ENCODE measurements at regions not wholly inside any gene's neighbourhood (a gene's known extent, or its start where the extent isn't known, plus 50 kb on each side); places are given as distances from the start of the nearest gene placed in this dataset.

DNA sequence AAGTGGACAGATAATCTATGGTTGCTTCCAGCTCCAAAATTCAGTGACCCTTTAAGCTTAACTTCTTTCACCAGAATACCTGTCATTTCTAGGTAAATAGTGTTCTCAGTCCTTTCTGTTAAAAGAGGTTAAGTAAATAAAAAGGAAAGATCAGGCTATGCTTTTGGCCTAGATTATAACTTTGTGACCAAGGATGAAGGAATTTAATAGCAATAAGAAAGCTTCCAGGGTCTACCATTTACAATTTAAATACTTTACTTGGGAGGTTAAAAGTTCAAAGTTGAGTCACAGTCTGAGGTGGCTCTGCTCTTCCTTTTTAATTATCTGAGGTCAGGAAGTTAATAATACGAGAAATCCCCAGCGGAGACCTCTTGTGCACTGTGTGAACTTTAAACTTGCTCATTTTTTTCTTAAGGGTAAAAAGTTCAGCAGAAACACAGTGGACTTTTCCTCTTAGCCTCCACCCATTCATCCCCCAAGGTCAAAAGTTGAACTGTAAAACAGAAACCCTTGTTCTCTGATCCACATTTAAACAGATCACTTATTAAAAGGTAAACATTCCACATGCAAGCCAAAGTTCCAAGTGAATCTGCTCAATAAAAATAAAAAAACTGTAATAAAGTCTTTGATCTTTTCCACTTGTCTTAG, 187.1 kb downstream of the NRIP1 start:
- CTCF ChIA-PET (ENCODE audit: partially characterized antibody) = no interaction called here
- H3K27ac Mint-ChIP-seq = no peak overlapping the region
- no peaks in the 10 kb centered on the region for H3K9me3 Mint-ChIP-seq
- peaks cover 1 to 2% of the 10 kb centered on the region in 2 donors for H3K27me3 Mint-ChIP-seq
- H3K4me3 Mint-ChIP-seq = no peak overlapping the region
- no peak for DNase-seq
- Histone ChIP-seq H3K9me3 (ENCODE audit: control insufficient read depth in 1 of 2, low read length in 2 of 2) (no peaks in the 10 kb centered on the region), H3K27ac (ENCODE audit: low read depth, low read length) (no peak overlapping the region), H3K36me3 (ENCODE audit: insufficient read depth, low read length) (no peaks in the 10 kb centered on the region), H3K4me3 (ENCODE audit: low read length in 2 of 2) (no peak overlapping the region), H3K4me1 (ENCODE audit: insufficient read depth, low read length) (no peaks in the 10 kb centered on the region), H3K27me3 (ENCODE audit: insufficient read depth, low read length) (no peaks in the 10 kb centered on the region)
- POLR2A ChIA-PET (ENCODE audit: partially characterized antibody) = no interaction called here
- intact Hi-C loops (cut with micrococcal nuclease) = no loop called here
- peaks cover 0 to 9% (median 4%) of the 10 kb centered on the region in 4 donors for H3K4me1 Mint-ChIP-seq
- H3K36me3 Mint-ChIP-seq = no peaks in the 10 kb centered on the region

GRCh38 chr21:14876524-14876840, 188.3 kb downstream of the NRIP1 start:
- Mint-ChIP-seq H3K4me3 (no peak overlapping the region), H3K27ac (peak overlapping the region in 1 of 7 donors; percentile 37), H3K27me3 (peaks cover 0 to 2% of the 10 kb centered on the region in 2 donors), H3K4me1 (peaks cover 0 to 9% (median 4%) of the 10 kb centered on the region in 4 donors), H3K36me3 (no peaks in the 10 kb centered on the region), H3K9me3 (no peaks in the 10 kb centered on the region)
- no peaks in the 10 kb centered on the region for H3K4me1 ChIP-seq (ENCODE audit: insufficient read depth, low read length)
- H3K4me3 ChIP-seq (ENCODE audit: low read length in 2 of 2) = no peak overlapping the region
- POLR2A ChIA-PET (ENCODE audit: partially characterized antibody) = no interaction called here
- no peak overlapping the region for H3K27ac ChIP-seq (ENCODE audit: low read depth, low read length)
- no peaks in the 10 kb centered on the region for H3K27me3 ChIP-seq (ENCODE audit: insufficient read depth, low read length)
- H3K9me3 ChIP-seq (ENCODE audit: control insufficient read depth in 1 of 2, low read length in 2 of 2) = no peaks in the 10 kb centered on the region
- CTCF ChIA-PET (ENCODE audit: partially characterized antibody) = no interaction called here
- H3K36me3 ChIP-seq (ENCODE audit: insufficient read depth, low read length) = no peaks in the 10 kb centered on the region
- DNase-seq = no peak
- intact Hi-C loops (cut with micrococcal nuclease) = no loop called here

DNA sequence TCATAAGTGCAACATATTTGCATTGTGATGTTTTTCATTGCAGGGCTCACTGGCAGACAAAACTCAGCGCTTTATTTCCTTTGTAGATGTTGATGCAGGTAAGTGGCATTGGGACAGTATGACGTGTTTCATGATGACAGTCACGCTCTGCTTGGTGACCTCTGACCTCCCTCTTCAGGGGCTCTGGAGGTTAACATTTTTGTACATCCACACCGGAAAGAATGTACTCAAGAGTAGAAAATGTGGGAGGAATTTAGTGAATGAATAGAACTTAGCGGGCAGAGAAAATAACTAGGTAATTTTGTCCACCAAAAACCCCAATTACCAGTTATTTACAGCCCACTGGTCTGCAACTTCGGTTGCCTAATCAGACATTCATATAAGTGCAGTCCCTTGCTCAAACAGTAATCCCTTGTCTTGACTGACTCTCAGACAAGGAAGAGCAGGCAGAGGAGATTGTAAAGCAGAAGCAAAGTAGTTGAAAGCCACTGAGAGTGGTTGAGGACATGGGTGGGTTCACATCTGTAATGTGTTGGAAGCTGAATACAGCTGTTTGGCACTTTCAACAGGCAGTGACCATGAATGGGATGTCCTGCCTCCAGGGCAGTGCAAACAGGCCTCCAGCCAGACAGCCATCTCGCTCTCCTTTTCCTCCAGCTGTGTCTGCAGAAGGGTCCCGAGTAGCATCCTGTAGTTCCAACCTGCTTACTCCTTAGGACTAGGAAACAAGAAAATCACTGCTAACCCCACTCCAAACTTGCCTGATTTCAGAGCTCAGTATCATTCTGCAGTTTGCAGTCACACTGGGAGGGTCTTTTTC, 188.9 kb downstream of the NRIP1 start:
- H3K27me3 ChIP-seq (ENCODE audit: insufficient read depth, low read length) = no peaks in the 10 kb centered on the region
- no peaks in the 10 kb centered on the region for H3K4me1 ChIP-seq (ENCODE audit: insufficient read depth, low read length)
- peaks cover 0 to 9% (median 4%) of the 10 kb centered on the region in 4 donors for H3K4me1 Mint-ChIP-seq
- POLR2A ChIA-PET (ENCODE audit: partially characterized antibody) = no interaction called here
- no peak overlapping the region for H3K27ac Mint-ChIP-seq
- CTCF ChIA-PET (ENCODE audit: partially characterized antibody) = no interaction called here
- H3K27me3 Mint-ChIP-seq = peaks cover 0 to 2% of the 10 kb centered on the region in 2 donors
- no peak for DNase-seq
- no peaks in the 10 kb centered on the region for H3K9me3 Mint-ChIP-seq
- no peak overlapping the region for H3K4me3 ChIP-seq (ENCODE audit: low read length in 2 of 2)
- H3K27ac ChIP-seq (ENCODE audit: low read depth, low read length) = no peak overlapping the region
- intact Hi-C loops (cut with micrococcal nuclease) = no loop called here
- H3K36me3 Mint-ChIP-seq = no peaks in the 10 kb centered on the region
- H3K36me3 ChIP-seq (ENCODE audit: insufficient read depth, low read length) = no peaks in the 10 kb centered on the region
- no peak overlapping the region for H3K4me3 Mint-ChIP-seq
- no peaks in the 10 kb centered on the region for H3K9me3 ChIP-seq (ENCODE audit: control insufficient read depth in 1 of 2, low read length in 2 of 2)

DNA sequence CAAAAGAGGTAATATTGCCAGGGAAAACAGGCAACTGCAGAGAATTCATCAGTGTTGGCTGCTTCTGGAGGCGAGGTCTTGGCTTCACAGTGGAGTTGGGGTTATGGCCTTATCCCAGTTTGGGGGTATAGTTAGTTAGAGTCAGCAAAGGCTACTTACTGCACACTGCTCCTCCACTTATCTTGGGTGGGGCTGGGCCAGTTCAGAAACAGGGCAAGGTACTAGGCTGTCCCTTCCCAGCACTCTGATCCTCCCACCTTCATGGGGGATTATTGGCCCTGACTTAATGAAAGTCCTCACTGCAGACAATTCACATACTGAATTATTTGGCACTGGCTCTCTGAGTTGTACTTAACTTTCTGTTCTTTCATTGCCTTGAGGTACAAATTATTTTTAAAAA, 189.6 kb downstream of the NRIP1 start:
- Histone ChIP-seq H3K9me3 (ENCODE audit: control insufficient read depth in 1 of 2, low read length in 2 of 2) (no peaks in the 10 kb centered on the region), H3K4me3 (ENCODE audit: low read length in 2 of 2) (no peak overlapping the region), H3K36me3 (ENCODE audit: insufficient read depth, low read length) (no peaks in the 10 kb centered on the region), H3K27me3 (ENCODE audit: insufficient read depth, low read length) (no peaks in the 10 kb centered on the region), H3K4me1 (ENCODE audit: insufficient read depth, low read length) (no peaks in the 10 kb centered on the region), H3K27ac (ENCODE audit: low read depth, low read length) (no peak overlapping the region)
- ChIA-PET CTCF (ENCODE audit: partially characterized antibody) (no interaction called here), POLR2A (ENCODE audit: partially characterized antibody) (no interaction called here)
- Mint-ChIP-seq H3K9me3 (no peaks in the 10 kb centered on the region), H3K4me3 (no peak overlapping the region), H3K4me1 (peaks cover 0 to 9% (median 4%) of the 10 kb centered on the region in 4 donors), H3K27me3 (peaks cover 0 to 2% of the 10 kb centered on the region in 2 donors), H3K27ac (no peak overlapping the region), H3K36me3 (no peaks in the 10 kb centered on the region)
- intact Hi-C loops (cut with micrococcal nuclease) = no loop called here
- DNase-seq = no peak

DNA sequence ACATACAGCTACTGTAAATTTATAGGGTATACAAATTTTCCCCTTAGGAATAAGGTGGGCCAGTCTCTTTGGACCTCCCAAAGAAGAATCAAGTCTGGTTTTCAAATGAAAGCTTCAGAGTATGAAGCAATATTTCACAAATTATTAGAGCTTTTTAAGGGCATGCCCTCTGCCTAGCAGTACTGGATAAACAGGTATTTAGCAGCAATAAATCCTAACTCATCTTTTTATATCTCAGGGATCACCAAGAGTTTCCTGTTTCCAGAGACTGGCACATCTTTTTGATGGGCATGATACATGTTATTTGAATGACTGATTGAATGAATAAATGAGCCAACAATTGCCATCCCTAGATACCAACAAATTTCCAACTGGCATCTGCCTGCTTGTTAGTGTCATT, 190.4 kb downstream of the NRIP1 start:
- Histone ChIP-seq H3K27ac (ENCODE audit: low read depth, low read length) (no peak overlapping the region), H3K4me1 (ENCODE audit: insufficient read depth, low read length) (no peaks in the 10 kb centered on the region), H3K27me3 (ENCODE audit: insufficient read depth, low read length) (no peaks in the 10 kb centered on the region), H3K9me3 (ENCODE audit: control insufficient read depth in 1 of 2, low read length in 2 of 2) (no peaks in the 10 kb centered on the region), H3K4me3 (ENCODE audit: low read length in 2 of 2) (no peak overlapping the region), H3K36me3 (ENCODE audit: insufficient read depth, low read length) (no peaks in the 10 kb centered on the region)
- ChIA-PET CTCF (ENCODE audit: partially characterized antibody) (no interaction called here), POLR2A (ENCODE audit: partially characterized antibody) (no interaction called here)
- Mint-ChIP-seq H3K27ac (no peak overlapping the region), H3K36me3 (no peaks in the 10 kb centered on the region), H3K27me3 (peaks cover 0 to 2% of the 10 kb centered on the region in 2 donors), H3K9me3 (no peaks in the 10 kb centered on the region), H3K4me3 (no peak overlapping the region), H3K4me1 (peaks cover 0 to 8% (median 3%) of the 10 kb centered on the region in 4 donors)
- no peak for DNase-seq
- intact Hi-C loops (cut with micrococcal nuclease) = no loop called here

DNA sequence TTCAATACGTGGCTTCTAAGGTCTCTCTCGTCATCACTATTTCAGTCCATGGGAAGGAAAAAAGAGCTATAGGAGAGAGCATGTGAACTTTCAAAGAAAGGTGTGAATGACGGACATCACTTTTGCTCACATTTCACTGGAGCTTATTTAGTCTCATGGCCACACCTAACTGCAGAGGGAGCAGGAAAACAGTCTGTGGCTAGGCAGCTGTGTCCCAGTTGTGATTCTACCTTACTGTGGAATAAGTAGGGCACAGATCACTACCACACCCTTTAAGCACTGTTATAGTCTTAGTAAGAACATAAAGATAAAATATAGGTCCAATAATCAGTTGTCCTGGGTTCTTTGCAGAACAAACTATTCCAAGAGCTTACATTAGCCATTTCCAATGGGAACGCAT, 192.9 kb downstream of the NRIP1 start:
- no peaks in the 10 kb centered on the region for H3K9me3 ChIP-seq (ENCODE audit: control insufficient read depth in 1 of 2, low read length in 2 of 2)
- ChIA-PET POLR2A (ENCODE audit: partially characterized antibody) (no interaction called here), CTCF (ENCODE audit: partially characterized antibody) (no interaction called here)
- no peak overlapping the region for H3K27ac Mint-ChIP-seq
- H3K9me3 Mint-ChIP-seq = no peaks in the 10 kb centered on the region
- H3K4me1 Mint-ChIP-seq = no peaks in the 10 kb centered on the region
- no peaks in the 10 kb centered on the region for H3K27me3 ChIP-seq (ENCODE audit: insufficient read depth, low read length)
- peaks cover 0 to 2% of the 10 kb centered on the region in 2 donors for H3K27me3 Mint-ChIP-seq
- H3K36me3 Mint-ChIP-seq = no peaks in the 10 kb centered on the region
- no peak for DNase-seq
- H3K4me1 ChIP-seq (ENCODE audit: insufficient read depth, low read length) = no peaks in the 10 kb centered on the region
- no peak overlapping the region for H3K27ac ChIP-seq (ENCODE audit: low read depth, low read length)
- no peak overlapping the region for H3K4me3 Mint-ChIP-seq
- H3K4me3 ChIP-seq (ENCODE audit: low read length in 2 of 2) = no peak overlapping the region
- intact Hi-C loops (cut with micrococcal nuclease) = no loop called here
- H3K36me3 ChIP-seq (ENCODE audit: insufficient read depth, low read length) = no peaks in the 10 kb centered on the region

- CTCF ChIA-PET (ENCODE audit: partially characterized antibody) = no interaction called here
Measured at GRCh38 chr21:14870853-14871149, 194.0 kb downstream of the NRIP1 start.

More at GRCh38 chr21:14870853-14871149, 194.0 kb downstream of the NRIP1 start:
- Histone ChIP-seq H3K36me3 (ENCODE audit: insufficient read depth, low read length) (no peaks in the 10 kb centered on the region), H3K9me3 (ENCODE audit: control insufficient read depth in 1 of 2, low read length in 2 of 2) (no peaks in the 10 kb centered on the region), H3K27me3 (ENCODE audit: insufficient read depth, low read length) (no peaks in the 10 kb centered on the region), H3K27ac (ENCODE audit: low read depth, low read length) (no peak overlapping the region), H3K4me1 (ENCODE audit: insufficient read depth, low read length) (no peaks in the 10 kb centered on the region), H3K4me3 (ENCODE audit: low read length in 2 of 2) (no peak overlapping the region)
- no peaks in the 10 kb centered on the region for H3K9me3 Mint-ChIP-seq
- no peak overlapping the region for H3K4me3 Mint-ChIP-seq
- POLR2A ChIA-PET (ENCODE audit: partially characterized antibody) = no interaction called here
- H3K4me1 Mint-ChIP-seq = no peaks in the 10 kb centered on the region
- no peaks in the 10 kb centered on the region for H3K27me3 Mint-ChIP-seq
- no peak for DNase-seq
- no peaks in the 10 kb centered on the region for H3K36me3 Mint-ChIP-seq
- no peak overlapping the region for H3K27ac Mint-ChIP-seq
- intact Hi-C loops (cut with micrococcal nuclease) = no loop called here

All from CD4-positive, alpha-beta memory T cell (primary cell).